ENCODE measurements at regions not wholly inside any gene's neighbourhood (a gene's known extent, or its start where the extent isn't known, plus 50 kb on each side); places are given as distances from the start of the nearest gene placed in this dataset.

- Histone ChIP-seq H3K9me3 (ENCODE audit: low read length) (no peaks in the 10 kb centered on the region), H2AFZ (ENCODE audit: low read depth, low read length) (no peak overlapping the region), H4K20me1 (ENCODE audit: insufficient read depth) (no peaks in the 10 kb centered on the region), H3K4me3 (ENCODE audit: low read length) (peak overlapping the region; percentile 66), H3K4me2 (ENCODE audit: low read length) (peak overlapping the region; percentile 69), H3F3A (ENCODE audit: insufficient read depth, low read length, poor library complexity, severe bottlenecking) (no peaks in the 10 kb centered on the region), H3K27me3 (ENCODE audit: insufficient read depth, low read depth, low read length) (peaks cover 6% of the 10 kb centered on the region), H3K27ac (ENCODE audit: low read length) (no peak overlapping the region), H3K36me3 (ENCODE audit: insufficient read depth, low read length) (no peaks in the 10 kb centered on the region), H3K79me2 (replicated peaks; ENCODE audit: insufficient read depth, low read length) (peaks cover 25% of the 10 kb centered on the region), H3K9ac (ENCODE audit: low read length) (peak overlapping the region; percentile 72), H3K9me2 (ENCODE audit: insufficient read depth, low read length) (no peaks in the 10 kb centered on the region)
- TF ChIP-seq REST (IDR thresholded peaks at IDR 0.05; ENCODE audit: borderline replicate concordance) = no peak
- no peak for TF ChIP-seq POLR2AphosphoS5 (IDR thresholded peaks at IDR 0.05)
- TF ChIP-seq EZH2 (IDR thresholded peaks at IDR 0.05; ENCODE audit: borderline replicate concordance, insufficient read depth, low read length, poor library complexity, severe bottlenecking) = no peak
- TF ChIP-seq RAD21 (conservative IDR thresholded peaks at IDR 0.05) = no peak
- no peak for TF ChIP-seq EP300 (conservative IDR thresholded peaks at IDR 0.05; ENCODE audit: poor library complexity, severe bottlenecking)
- TF ChIP-seq CTCF (IDR thresholded peaks at IDR 0.05; ENCODE audit: poor library complexity, severe bottlenecking) = no peak
- TF ChIP-seq SMC3 (conservative IDR thresholded peaks at IDR 0.05; ENCODE audit: poor library complexity) = no peak
- no peak for TF ChIP-seq TAF1 (IDR thresholded peaks at IDR 0.05; ENCODE audit: low read depth)
- TF ChIP-seq MXI1 (conservative IDR thresholded peaks at IDR 0.05; ENCODE audit: poor library complexity, severe bottlenecking) = no peak
Observed at GRCh38 chr5:167575330-167575729, 716.1 kb upstream of the WWC1 start.

- no peak overlapping the region for H3K9ac ChIP-seq (ENCODE audit: low read length)
- peaks cover 25% of the 10 kb centered on the region for H3K79me2 ChIP-seq (replicated peaks; ENCODE audit: insufficient read depth, low read length)
- no peaks in the 10 kb centered on the region for H3K36me3 ChIP-seq (ENCODE audit: insufficient read depth, low read length)
- no peaks in the 10 kb centered on the region for H3K9me2 ChIP-seq (ENCODE audit: insufficient read depth, low read length)
- H4K20me1 ChIP-seq (ENCODE audit: insufficient read depth) = no peaks in the 10 kb centered on the region
- H2AFZ ChIP-seq (ENCODE audit: low read depth, low read length) = no peak overlapping the region
- peaks cover 6% of the 10 kb centered on the region for H3K27me3 ChIP-seq (ENCODE audit: insufficient read depth, low read depth, low read length)
- H3F3A ChIP-seq (ENCODE audit: insufficient read depth, low read length, poor library complexity, severe bottlenecking) = no peaks in the 10 kb centered on the region
- H3K27ac ChIP-seq (ENCODE audit: low read length) = no peak overlapping the region
- H3K9me3 ChIP-seq (ENCODE audit: low read length) = no peaks in the 10 kb centered on the region
- TF ChIP-seq EP300 (conservative IDR thresholded peaks at IDR 0.05; ENCODE audit: poor library complexity, severe bottlenecking) (no peak), TAF1 (IDR thresholded peaks at IDR 0.05; ENCODE audit: low read depth) (no peak), MXI1 (conservative IDR thresholded peaks at IDR 0.05; ENCODE audit: poor library complexity, severe bottlenecking) (no peak), SMC3 (conservative IDR thresholded peaks at IDR 0.05; ENCODE audit: poor library complexity) (peak; percentile 72), EZH2 (IDR thresholded peaks at IDR 0.05; ENCODE audit: borderline replicate concordance, insufficient read depth, low read length, poor library complexity, severe bottlenecking) (no peak), REST (IDR thresholded peaks at IDR 0.05; ENCODE audit: borderline replicate concordance) (no peak), POLR2AphosphoS5 (IDR thresholded peaks at IDR 0.05) (no peak), RAD21 (conservative IDR thresholded peaks at IDR 0.05) (peak; percentile 68), CTCF (IDR thresholded peaks at IDR 0.05; ENCODE audit: poor library complexity, severe bottlenecking) (peak; percentile 68)
- no peak overlapping the region for H3K4me2 ChIP-seq (ENCODE audit: low read length)
- H3K4me3 ChIP-seq (ENCODE audit: low read length) = peak overlapping the region; percentile 66
Observed at GRCh38 chr5:167576126-167576525, 715.3 kb upstream of the WWC1 start.
